ENCODE measurements at regions not wholly inside any gene's neighbourhood (a gene's known extent, or its start where the extent isn't known, plus 50 kb on each side); places are given as distances from the start of the nearest gene placed in this dataset.
"Not testable (repeated sequence)": the region's sequence is repeated elsewhere in the genome, so short reads cannot be mapped to it uniquely, and the experiment has no call there.

DNA sequence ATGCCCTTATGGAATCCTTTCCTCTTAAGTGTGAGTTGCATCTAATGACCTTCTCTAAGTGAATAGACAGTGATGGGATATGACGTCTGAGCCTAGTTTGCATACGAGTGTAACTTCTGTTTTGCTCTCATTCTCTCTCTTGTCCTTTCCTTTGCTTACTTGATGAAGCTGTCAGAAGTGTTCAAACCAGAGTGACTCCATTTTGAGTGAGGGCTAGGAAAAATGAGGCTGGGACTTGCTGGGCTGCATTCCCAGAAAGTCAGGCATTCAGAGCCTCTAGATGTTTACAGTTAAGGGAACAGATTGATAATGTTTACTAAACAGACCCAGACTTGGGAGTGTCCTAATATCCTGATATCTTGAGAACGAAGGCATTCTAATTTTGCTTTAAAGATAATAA is 311.2 kb upstream of the SOX4 start:
- H3K27ac Mint-ChIP-seq, DNase-seq, CTCF ChIA-PET: not testable (repeated sequence)

DNA sequence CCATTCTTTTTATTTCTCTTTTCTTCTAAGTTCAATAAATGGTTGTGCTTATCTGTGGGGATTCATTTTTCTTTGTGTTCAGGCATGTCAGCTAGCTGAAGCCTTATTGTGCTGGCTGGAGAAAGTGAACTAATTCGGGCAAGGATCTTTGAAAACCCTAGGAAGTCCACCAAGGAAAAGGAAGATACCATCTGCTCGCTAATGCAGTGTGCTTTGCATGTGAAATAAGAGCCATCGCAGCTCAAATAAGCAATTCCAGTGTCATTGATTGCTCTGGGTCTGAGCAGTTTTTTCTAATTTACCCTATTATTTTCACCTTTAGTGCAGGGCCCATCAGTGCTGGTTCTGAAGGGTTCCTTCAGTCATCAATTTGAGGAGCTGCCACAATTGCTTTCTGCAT is 309.4 kb upstream of the SOX4 start:
- Mint-ChIP-seq H3K27ac (no peak overlapping the region), H3K4me1 (no peaks in the 10 kb centered on the region), H3K9me3 (no peaks in the 10 kb centered on the region), H3K4me3 (no peak overlapping the region), H3K36me3 (ENCODE audit: low read depth) (no peaks in the 10 kb centered on the region), H3K27me3 (no peaks in the 10 kb centered on the region)
- POLR2A ChIA-PET: no interaction called here
- CTCF ChIA-PET: no interaction called here
- DNase-seq: no peak

More for the DNA sequence above, 311.2 kb upstream of the SOX4 start:
- H3K4me3 Mint-ChIP-seq; H3K27me3 Mint-ChIP-seq; H3K36me3 Mint-ChIP-seq (ENCODE audit: low read depth); H3K9me3 Mint-ChIP-seq; POLR2A ChIA-PET; H3K4me1 Mint-ChIP-seq: not testable (repeated sequence)

DNA sequence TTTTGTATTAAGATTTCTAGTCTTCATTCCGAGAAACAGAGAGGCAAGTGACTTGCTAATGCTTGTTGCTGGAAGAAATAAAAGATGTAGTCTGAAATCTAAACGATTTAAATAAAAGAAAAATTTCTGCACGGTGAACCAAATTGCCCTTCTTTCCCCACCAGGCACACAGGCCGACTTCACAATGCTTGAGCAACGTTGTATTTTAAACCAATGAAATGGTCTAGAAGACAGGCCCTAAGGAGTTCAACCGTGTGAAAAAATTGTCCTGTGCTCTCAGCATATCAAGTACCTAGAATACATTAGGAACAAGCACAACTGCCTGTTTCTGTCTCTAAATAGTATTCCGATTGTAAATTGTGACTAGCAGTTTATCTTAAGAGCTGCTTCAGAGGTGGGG is 308.8 kb upstream of the SOX4 start:
- ChIA-PET CTCF (no interaction called here), POLR2A (no interaction called here)
- no peak overlapping the region for H3K4me3 Mint-ChIP-seq
- DNase-seq: no peak
- H3K9me3 Mint-ChIP-seq: no peaks in the 10 kb centered on the region
- no peaks in the 10 kb centered on the region for H3K27me3 Mint-ChIP-seq
- H3K4me1 Mint-ChIP-seq: no peaks in the 10 kb centered on the region
- H3K36me3 Mint-ChIP-seq (ENCODE audit: low read depth): no peaks in the 10 kb centered on the region
- H3K27ac Mint-ChIP-seq: no peak overlapping the region

GRCh38 chr6:21294144-21294543 is 299.4 kb upstream of the SOX4 start:
- ChIA-PET POLR2A (interaction anchor here (0.6 kb wide), 1 partner anchor 381 kb away, joined by 4 read pairs; no protein-coding TSS in a partner anchor), CTCF (no interaction called here)
- Mint-ChIP-seq H3K4me3 (no peak overlapping the region), H3K27ac (no peak overlapping the region), H3K36me3 (ENCODE audit: low read depth) (no peaks in the 10 kb centered on the region), H3K9me3 (no peaks in the 10 kb centered on the region), H3K27me3 (peaks cover 12% of the 10 kb centered on the region), H3K4me1 (peaks cover 4% of the 10 kb centered on the region)
- no peak for DNase-seq

DNA sequence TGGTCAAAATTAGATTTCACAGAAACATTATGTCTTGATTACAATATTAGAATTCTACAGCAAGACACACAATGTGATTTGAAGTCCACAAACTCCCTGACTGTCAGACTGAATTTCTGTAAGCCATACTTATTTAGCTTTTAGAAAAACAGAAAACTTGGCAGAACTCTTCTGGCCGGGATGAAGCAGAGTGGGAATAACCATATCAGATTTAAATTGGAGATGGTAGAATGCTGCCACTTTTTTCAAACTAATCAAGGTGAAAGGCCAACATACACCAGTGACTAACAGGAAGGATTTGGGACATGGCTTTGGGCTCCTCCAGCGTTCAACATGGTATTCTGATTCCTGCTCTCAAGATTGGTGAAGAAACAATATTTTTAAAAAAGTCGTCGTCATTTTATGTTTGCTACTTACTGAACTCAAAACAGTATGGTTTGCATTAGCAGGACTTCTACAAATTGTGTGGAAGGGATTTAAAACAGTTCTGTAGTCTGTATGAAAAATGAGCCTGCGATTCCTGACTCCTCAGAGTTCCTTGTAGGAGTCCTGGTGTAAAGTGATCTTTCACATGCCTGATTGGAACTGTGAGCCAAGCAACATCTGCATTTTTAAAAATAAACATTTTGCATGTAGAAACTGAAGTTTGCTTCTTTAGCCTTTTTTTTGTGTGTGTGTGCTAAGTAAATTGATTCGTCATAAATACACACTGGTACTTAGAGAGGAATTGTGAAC is 297.9 kb upstream of the SOX4 start:
- Mint-ChIP-seq H3K27ac (no peak overlapping the region), H3K36me3 (ENCODE audit: low read depth) (no peaks in the 10 kb centered on the region), H3K4me1 (peaks cover 4% of the 10 kb centered on the region), H3K9me3 (peaks cover 2% of the 10 kb centered on the region), H3K4me3 (no peak overlapping the region), H3K27me3 (peaks cover 12% of the 10 kb centered on the region)
- DNase-seq: no peak
- ChIA-PET POLR2A (no interaction called here), CTCF (no interaction called here)

DNA sequence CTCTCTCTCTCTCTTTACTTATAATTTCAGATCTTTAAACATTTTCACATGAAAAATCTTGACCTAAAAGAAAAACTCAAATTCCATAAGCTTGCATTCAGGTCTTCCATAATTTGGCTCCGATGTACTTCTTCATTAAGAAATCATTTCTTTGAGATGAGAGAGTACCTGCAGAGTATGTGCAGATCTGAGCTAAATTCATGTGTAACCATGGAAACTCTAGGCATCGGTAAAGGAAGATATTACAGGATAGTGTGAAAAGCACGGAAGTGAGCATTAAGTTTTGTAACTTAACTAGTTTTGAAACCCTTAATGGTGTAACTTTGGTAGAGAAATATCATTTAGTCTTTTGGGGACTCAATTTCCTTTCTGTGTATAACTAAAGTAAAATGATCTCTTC is 295.9 kb upstream of the SOX4 start:
- ChIA-PET CTCF (interaction anchor here (0.5 to 0.6 kb wide), 3 partner anchors 12 to 204 kb away, joined by 3 read pairs; no protein-coding TSS in a partner anchor), POLR2A (no interaction called here)
- Mint-ChIP-seq H3K4me3 (no peak overlapping the region), H3K27ac (no peak overlapping the region), H3K4me1 (peaks cover 4% of the 10 kb centered on the region), H3K36me3 (ENCODE audit: low read depth) (no peaks in the 10 kb centered on the region), H3K27me3 (peaks cover 15% of the 10 kb centered on the region), H3K9me3 (peaks cover 2% of the 10 kb centered on the region)
- DNase-seq: no peak

DNA sequence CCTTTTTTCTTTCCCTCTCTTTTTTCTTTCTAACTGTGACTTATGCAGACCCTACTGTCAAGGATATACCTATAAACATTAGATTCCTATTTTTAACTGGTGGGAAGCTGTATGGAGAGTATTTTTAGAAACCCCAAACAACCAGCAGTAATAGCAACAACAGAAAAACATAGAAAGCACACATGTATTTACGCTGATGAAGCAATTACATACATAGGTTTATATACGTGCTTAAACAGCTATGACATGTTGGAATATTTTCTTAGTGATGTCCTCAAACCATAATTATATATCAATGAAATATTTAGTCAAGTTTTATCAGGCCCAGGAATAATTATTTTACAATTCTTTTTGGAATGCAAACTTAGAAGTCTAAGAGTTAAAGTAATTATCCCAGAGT is 294.3 kb upstream of the SOX4 start:
- Mint-ChIP-seq H3K4me3 (no peak overlapping the region), H3K27me3 (peaks cover 12% of the 10 kb centered on the region), H3K27ac (no peak overlapping the region), H3K36me3 (ENCODE audit: low read depth) (no peaks in the 10 kb centered on the region), H3K9me3 (peaks cover 2% of the 10 kb centered on the region), H3K4me1 (peaks cover 4% of the 10 kb centered on the region)
- POLR2A ChIA-PET: no interaction called here
- CTCF ChIA-PET: no interaction called here
- DNase-seq: no peak

- no peak for DNase-seq
- ChIA-PET CTCF (no interaction called here), POLR2A (no interaction called here)
- Mint-ChIP-seq H3K27me3 (peaks cover 10% of the 10 kb centered on the region), H3K4me3 (no peak overlapping the region), H3K27ac (no peak overlapping the region), H3K9me3 (peaks cover 4% of the 10 kb centered on the region), H3K4me1 (peaks cover 4% of the 10 kb centered on the region), H3K36me3 (ENCODE audit: low read depth) (no peaks in the 10 kb centered on the region)
These were observed 293.1 kb upstream of the SOX4 start for GRCh38 chr6:21300439-21300838.

- Mint-ChIP-seq H3K4me3 (no peak overlapping the region), H3K36me3 (ENCODE audit: low read depth) (no peaks in the 10 kb centered on the region), H3K27me3 (peaks cover 5% of the 10 kb centered on the region), H3K27ac (no peak overlapping the region), H3K4me1 (no peaks in the 10 kb centered on the region), H3K9me3 (peaks cover 2% of the 10 kb centered on the region)
- ChIA-PET CTCF (interaction anchor here (0.6 to 1.2 kb wide), 3 partner anchors 122 to 1385 kb away, joined by 3 to 4 read pairs (median 3); no protein-coding TSS in a partner anchor), POLR2A (no interaction called here)
- no peak for DNase-seq
These were observed 287.6 kb upstream of the SOX4 start for GRCh38 chr6:21305893-21306332.

- no peaks in the 10 kb centered on the region for H3K36me3 Mint-ChIP-seq (ENCODE audit: low read depth)
- CTCF ChIA-PET: interaction anchor here (0.6 to 1.2 kb wide), 2 partner anchors 122 to 204 kb away, joined by 3 read pairs; no protein-coding TSS in a partner anchor
- H3K9me3 Mint-ChIP-seq: peaks cover 2% of the 10 kb centered on the region
- no peak for DNase-seq
- peaks cover 5% of the 10 kb centered on the region for H3K27me3 Mint-ChIP-seq
- no peak overlapping the region for H3K4me3 Mint-ChIP-seq
- no peaks in the 10 kb centered on the region for H3K4me1 Mint-ChIP-seq
- POLR2A ChIA-PET: no interaction called here
- H3K27ac Mint-ChIP-seq: no peak overlapping the region
These were observed 287.0 kb upstream of the SOX4 start for GRCh38 chr6:21306546-21306945.

GRCh38 chr6:21309807-21310221 is 283.7 kb upstream of the SOX4 start:
- Mint-ChIP-seq H3K9me3 (no peaks in the 10 kb centered on the region), H3K27me3 (no peaks in the 10 kb centered on the region), H3K27ac (no peak overlapping the region), H3K36me3 (ENCODE audit: low read depth) (no peaks in the 10 kb centered on the region), H3K4me3 (no peak overlapping the region), H3K4me1 (no peaks in the 10 kb centered on the region)
- no peak for DNase-seq
- ChIA-PET POLR2A (no interaction called here), CTCF (interaction anchor here (0.6 kb wide), 2 partner anchors 120 to 652 kb away, joined by 3 to 4 read pairs; no protein-coding TSS in a partner anchor)

- H3K4me3 Mint-ChIP-seq: no peak overlapping the region
- ChIA-PET CTCF (no interaction called here), POLR2A (no interaction called here)
- H3K27me3 Mint-ChIP-seq: no peaks in the 10 kb centered on the region
- H3K4me1 Mint-ChIP-seq: no peaks in the 10 kb centered on the region
- H3K9me3 Mint-ChIP-seq: no peaks in the 10 kb centered on the region
- H3K36me3 Mint-ChIP-seq (ENCODE audit: low read depth): no peaks in the 10 kb centered on the region
- no peak for DNase-seq
- no peak overlapping the region for H3K27ac Mint-ChIP-seq
These were observed 282.9 kb upstream of the SOX4 start for GRCh38 chr6:21310568-21311140.

DNA sequence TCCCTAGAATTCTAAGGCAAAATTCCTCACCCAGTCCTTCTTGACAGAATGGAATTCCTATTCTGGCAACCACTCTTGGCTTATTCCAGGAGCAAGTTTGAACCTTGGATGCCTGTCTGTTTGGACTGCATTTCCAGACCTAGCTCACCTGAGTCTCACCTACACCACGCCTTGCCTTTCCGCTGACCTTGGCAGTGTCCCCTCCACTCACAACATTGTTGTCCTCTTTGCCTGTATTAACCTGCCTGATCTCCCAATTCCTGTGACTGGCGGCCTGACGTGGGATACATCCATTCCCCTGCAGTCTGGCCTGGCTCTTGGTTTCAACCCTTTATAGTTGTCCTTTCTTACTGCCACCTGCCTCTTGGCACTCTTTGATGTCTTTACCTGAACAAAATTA is 281.4 kb upstream of the SOX4 start:
- Mint-ChIP-seq H3K27ac (no peak overlapping the region), H3K4me1 (no peaks in the 10 kb centered on the region), H3K27me3 (no peaks in the 10 kb centered on the region), H3K9me3 (no peaks in the 10 kb centered on the region), H3K4me3 (no peak overlapping the region), H3K36me3 (ENCODE audit: low read depth) (no peaks in the 10 kb centered on the region)
- POLR2A ChIA-PET: no interaction called here
- DNase-seq: no peak
- CTCF ChIA-PET: no interaction called here

DNA sequence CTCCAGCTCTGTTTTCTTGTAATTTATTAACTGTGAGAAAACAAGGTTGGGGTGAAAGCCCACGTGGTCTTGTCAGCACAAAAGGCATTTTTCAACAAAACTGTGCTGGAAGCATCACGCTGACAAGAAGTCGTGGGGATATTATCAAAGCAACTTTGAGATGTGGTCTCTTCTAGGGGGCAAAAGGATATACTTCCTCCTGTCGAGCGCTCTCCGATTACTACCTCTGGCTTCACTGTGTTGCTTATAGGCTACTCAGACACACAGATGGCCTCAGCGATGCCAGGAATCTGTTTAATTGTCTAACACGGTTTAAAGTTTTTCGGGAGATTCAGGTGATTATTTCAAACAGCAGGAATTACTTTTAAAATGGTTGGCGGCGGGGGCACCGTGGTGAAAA is 275.9 kb upstream of the SOX4 start:
- H3K4me3 Mint-ChIP-seq: no peak overlapping the region
- DNase-seq: no peak
- no peaks in the 10 kb centered on the region for H3K4me1 Mint-ChIP-seq
- no peak overlapping the region for H3K27ac Mint-ChIP-seq
- POLR2A ChIA-PET: no interaction called here
- H3K9me3 Mint-ChIP-seq: peaks cover 4% of the 10 kb centered on the region
- H3K27me3 Mint-ChIP-seq: no peaks in the 10 kb centered on the region
- CTCF ChIA-PET: no interaction called here
- H3K36me3 Mint-ChIP-seq (ENCODE audit: low read depth): no peaks in the 10 kb centered on the region
